ENCODE measurements at regions not wholly inside any gene's neighbourhood (a gene's known extent, or its start where the extent isn't known, plus 50 kb on each side); places are given as distances from the start of the nearest gene placed in this dataset.
"Not testable (repeated sequence)": the region's sequence is repeated elsewhere in the genome, so short reads cannot be mapped to it uniquely, and the experiment has no call there.

GRCh38 chr5:103821361-103821760, 258.8 kb upstream of the NUDT12 start:
- no peak for DNase-seq

- no peak for DNase-seq
Measured at GRCh38 chr5:103808464-103809106, 246.0 kb upstream of the NUDT12 start.

- no peak for DNase-seq
Measured at GRCh38 chr5:103804711-103805110, 242.1 kb upstream of the NUDT12 start.

- DNase-seq = no peak
Measured at GRCh38 chr5:103801681-103802080, 239.1 kb upstream of the NUDT12 start.

GRCh38 chr5:103800741-103801495, 238.3 kb upstream of the NUDT12 start:
- DNase-seq = no peak

GRCh38 chr5:103793595-103794182, 231.1 kb upstream of the NUDT12 start:
- DNase-seq = no peak

GRCh38 chr5:103785569-103785968, 223.0 kb upstream of the NUDT12 start:
- DNase-seq = no peak

- DNase-seq = no peak
Measured at GRCh38 chr5:103783669-103784068, 221.1 kb upstream of the NUDT12 start.

GRCh38 chr5:103780794-103781193, 218.2 kb upstream of the NUDT12 start:
- no peak for DNase-seq

GRCh38 chr5:103774721-103775120, 212.1 kb upstream of the NUDT12 start:
- DNase-seq = no peak

- no peak for DNase-seq
Measured at GRCh38 chr5:103772248-103772647, 209.7 kb upstream of the NUDT12 start.

GRCh38 chr5:103764403-103764802, 201.8 kb upstream of the NUDT12 start:
- no peak for DNase-seq

GRCh38 chr5:103758996-103759395, 196.4 kb upstream of the NUDT12 start:
- DNase-seq = no peak

GRCh38 chr5:103755974-103756373, 193.4 kb upstream of the NUDT12 start:
- no peak for DNase-seq

GRCh38 chr5:103745353-103746065, 182.9 kb upstream of the NUDT12 start:
- DNase-seq = no peak

GRCh38 chr5:103744159-103744558, 181.6 kb upstream of the NUDT12 start:
- DNase-seq = no peak

GRCh38 chr5:103743421-103743820, 180.8 kb upstream of the NUDT12 start:
- DNase-seq = no peak

GRCh38 chr5:103741984-103742383, 179.4 kb upstream of the NUDT12 start:
- DNase-seq = no peak

GRCh38 chr5:103736343-103736742, 173.8 kb upstream of the NUDT12 start:
- not testable (repeated sequence) for DNase-seq

- no peak for DNase-seq
Measured at GRCh38 chr5:103724271-103724670, 161.7 kb upstream of the NUDT12 start.

GRCh38 chr5:103721183-103721582, 158.6 kb upstream of the NUDT12 start:
- DNase-seq = no peak

- no peak for DNase-seq
Measured at GRCh38 chr5:103718108-103718507, 155.5 kb upstream of the NUDT12 start.

GRCh38 chr5:103708601-103709000, 146.0 kb upstream of the NUDT12 start:
- no peak for DNase-seq

All from stimulated activated CD4-positive, alpha-beta T cell treated with anti-CD3 and anti-CD28 coated beads, Interleukin-1b, Interleukin-23, amount 100 ng/mL, for 48 hours (primary cell).